Gastrocnemius medialis (tissue), 4 donors: ENCODE measurements at regions not wholly inside any gene's neighbourhood (a gene's known extent, or its start where the extent isn't known, plus 50 kb on each side); places are given as distances from the start of the nearest gene placed in this dataset.

ENCODE experiments used
- CTCF ChIP-seq, 5 experiments: fragments of 450-650 bp in 3 of 5; fragments of 200-600 bp in 2 of 5; sonication (generic) in 2 of 5; IDR thresholded peaks in 4 of 5; conservative IDR thresholded peaks in 1 of 5; 1 replicate in 4 of 5; 2 replicates in 1 of 5; pipeline ENCODE4 v1.5.1; 2016 to 2019; ENCODE audit warnings: antibody characterized with exemption in 5 of 5, mild to moderate bottlenecking in 3 of 5, moderate library complexity in 3 of 5
- POLR2A ChIP-seq, 2 donors: fragments of 450-650 bp; IDR thresholded peaks; one replicate each; pipeline ENCODE4 v1.6.1; 2017; ENCODE audit warnings: antibody characterized with exemption in 2 of 2, mild to moderate bottlenecking in 2 of 2, moderate library complexity in 2 of 2

GRCh38 chr5:20347334-20347733 is 359.3 kb upstream of the CDH18 start:
- no peak for TF ChIP-seq CTCF (IDR thresholded peaks at IDR 0.05 in 4 of 5, conservative IDR thresholded peaks at IDR 0.05 in 1 of 5)
- TF ChIP-seq POLR2A (IDR thresholded peaks at IDR 0.05) = no peak
